ENCODE measurements at regions not wholly inside any gene's neighbourhood (a gene's known extent, or its start where the extent isn't known, plus 50 kb on each side); places are given as distances from the start of the nearest gene placed in this dataset.

DNA sequence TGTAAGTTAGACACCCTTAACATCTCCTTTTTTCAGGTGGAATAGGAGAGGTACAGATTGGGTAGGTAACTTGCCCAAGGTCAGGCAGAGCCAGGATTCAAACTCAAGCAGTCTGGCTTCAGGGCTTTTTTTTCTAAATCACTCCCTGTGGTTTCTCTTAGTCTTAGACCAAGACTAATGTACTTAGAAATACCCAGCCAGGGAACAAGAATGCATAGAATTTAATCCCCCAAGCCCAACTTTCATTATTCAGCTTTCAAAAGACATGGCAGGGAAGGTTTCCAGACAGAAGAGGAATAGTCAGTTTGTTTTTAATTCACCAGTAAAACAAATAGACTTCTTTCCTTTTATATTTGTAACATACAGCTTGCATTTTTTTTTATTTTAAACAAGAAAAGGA, 305.2 kb upstream of the RBFOX1 start:
- Histone ChIP-seq H2AFZ (replicated peaks; ENCODE audit: low read length, poor library complexity) (no peak overlapping the region), H3K56ac (ENCODE audit: extremely low read depth, insufficient read depth, low read length) (no peak overlapping the region), H2BK15ac (ENCODE audit: low read depth, low read length) (no peak overlapping the region), H4K8ac (ENCODE audit: low read depth in 2 of 2, low read length in 2 of 2) (no peak overlapping the region), H3K4me1 (ENCODE audit: control insufficient read depth, insufficient read depth, low read length) (no peaks in the 10 kb centered on the region), H2BK120ac (ENCODE audit: low read depth, low read length) (no peak overlapping the region), H3K23ac (ENCODE audit: low read depth, low read length) (no peak overlapping the region), H4K5ac (ENCODE audit: low read depth, low read length) (no peak overlapping the region), H4K20me1 (ENCODE audit: insufficient read depth, low read length) (no peaks in the 10 kb centered on the region), H2BK20ac (ENCODE audit: low read depth, low read length) (no peak overlapping the region), H3K4ac (ENCODE audit: low read depth, low read length) (no peak overlapping the region), H3K9me3 (ENCODE audit: control insufficient read depth, insufficient read depth, low read length) (peaks cover 19% of the 10 kb centered on the region), H3K79me1 (ENCODE audit: low read depth in 1 of 2, low read length in 2 of 2) (no peaks in the 10 kb centered on the region), H3K14ac (replicated peaks; ENCODE audit: low read depth, low read length) (no peak overlapping the region), H3K4me3 (ENCODE audit: insufficient read depth, low read depth, low read length) (no peak overlapping the region), H3K27ac (ENCODE audit: insufficient read depth, low read length) (no peak overlapping the region), H4K91ac (ENCODE audit: insufficient read depth, low read depth, low read length) (no peak overlapping the region), H3K18ac (ENCODE audit: low read depth, low read length) (no peak overlapping the region), H3K36me3 (ENCODE audit: control insufficient read depth, insufficient read depth, low read length) (no peaks in the 10 kb centered on the region), H2AK9ac (replicated peaks; ENCODE audit: low read depth, low read length, poor library complexity) (no peak overlapping the region), H2BK5ac (ENCODE audit: low read depth, low read length, poor library complexity, severe bottlenecking) (no peak overlapping the region), H3K9ac (ENCODE audit: low read depth, low read length) (no peak overlapping the region), H3K4me2 (ENCODE audit: low read depth, low read length) (no peak overlapping the region), H3K27me3 (ENCODE audit: control insufficient read depth, insufficient read depth, low read length) (no peaks in the 10 kb centered on the region), H2AK5ac (ENCODE audit: low read depth, low read length) (no peak overlapping the region), H3K9me1 (ENCODE audit: insufficient read depth, low read length) (no peaks in the 10 kb centered on the region)
- no peak for ATAC-seq (ENCODE audit: low read depth)
- ChIA-PET POLR2A (ENCODE audit: unreplicated experiment) (no interaction called here), CTCF (no interaction called here)
- no TSS peak for BruUV-seq (replicated peaks)
- DNase-seq, result no peak
- dilution Hi-C loops (cut with HindIII; ENCODE audit: low sequenced_read_pairs, unreplicated experiment), result no loop called here
- in situ Hi-C loops (cut with MboI; ENCODE audit: low sequenced_read_pairs), result no loop called here
- TF ChIP-seq SMC3 (IDR thresholded peaks at IDR 0.05; ENCODE audit: low read depth, low read length) (no peak), RAD21 (IDR thresholded peaks at IDR 0.05; ENCODE audit: low read length) (no peak), MXI1 (IDR thresholded peaks at IDR 0.05; ENCODE audit: borderline replicate concordance, low read depth, low read length) (no peak), RCOR1 (IDR thresholded peaks at IDR 0.05; ENCODE audit: insufficient replicate concordance, low read length) (no peak), MAFK (IDR thresholded peaks at IDR 0.05; ENCODE audit: low read depth, low read length) (no peak), BHLHE40 (IDR thresholded peaks at IDR 0.05; ENCODE audit: low read depth, low read length) (no peak)
- intact Hi-C loops (cut with micrococcal nuclease), result no loop called here
